ENCODE measurements at regions not wholly inside any gene's neighbourhood (a gene's known extent, or its start where the extent isn't known, plus 50 kb on each side); places are given as distances from the start of the nearest gene placed in this dataset.

DNA sequence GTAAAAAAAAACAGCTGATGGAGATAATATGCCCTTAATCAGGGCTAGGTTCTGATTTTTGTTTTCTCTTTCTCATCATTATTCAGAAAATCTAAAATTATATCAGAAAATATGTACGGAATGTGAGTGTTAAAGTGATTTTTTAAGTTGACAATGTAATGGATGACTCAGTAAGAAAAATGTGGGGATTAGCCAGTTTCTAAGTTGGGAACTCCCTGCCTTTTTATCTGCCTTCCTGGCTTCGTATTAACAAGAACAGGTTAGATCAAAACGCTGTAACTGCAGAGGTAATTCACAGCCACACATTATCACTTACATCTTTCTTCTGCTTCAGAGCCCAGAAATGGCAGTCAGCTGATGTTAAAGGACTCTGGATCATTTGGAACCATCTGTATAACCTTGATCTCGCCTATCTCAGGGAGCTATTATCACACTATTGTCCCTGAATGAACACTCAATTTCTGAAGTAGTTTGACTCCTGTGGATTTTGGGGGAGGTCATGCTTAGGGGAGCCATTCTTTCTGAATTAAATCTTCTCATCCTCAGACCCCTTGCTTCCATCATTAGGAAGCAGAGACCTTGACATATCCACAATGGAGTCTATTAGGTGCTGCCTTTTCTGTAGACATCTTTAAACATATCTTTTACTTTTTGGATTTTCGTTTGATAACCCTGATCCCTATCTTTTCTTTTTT, 135.7 kb upstream of the SLC16A7 start:
- no peaks in the 10 kb centered on the region for H3K4me1 ChIP-seq (ENCODE audit: control insufficient read depth, insufficient read depth, low read length, poor library complexity, severe bottlenecking)
- no peak overlapping the region for H3K27ac ChIP-seq (ENCODE audit: insufficient read depth, low read length, poor library complexity, severe bottlenecking)
- no peaks in the 10 kb centered on the region for H3K27me3 ChIP-seq (replicated peaks; ENCODE audit: control insufficient read depth, insufficient read depth, low read length, poor library complexity, severe bottlenecking)
- H3K4me3 ChIP-seq (ENCODE audit: insufficient read depth, low read depth, low read length, poor library complexity, severe bottlenecking), result no peak overlapping the region
- H3K36me3 ChIP-seq (ENCODE audit: control insufficient read depth, insufficient read depth, low read length), result no peaks in the 10 kb centered on the region
- DNase-seq, result no peak
- no peaks in the 10 kb centered on the region for H3K9me3 ChIP-seq (ENCODE audit: control insufficient read depth, low read length)

DNA sequence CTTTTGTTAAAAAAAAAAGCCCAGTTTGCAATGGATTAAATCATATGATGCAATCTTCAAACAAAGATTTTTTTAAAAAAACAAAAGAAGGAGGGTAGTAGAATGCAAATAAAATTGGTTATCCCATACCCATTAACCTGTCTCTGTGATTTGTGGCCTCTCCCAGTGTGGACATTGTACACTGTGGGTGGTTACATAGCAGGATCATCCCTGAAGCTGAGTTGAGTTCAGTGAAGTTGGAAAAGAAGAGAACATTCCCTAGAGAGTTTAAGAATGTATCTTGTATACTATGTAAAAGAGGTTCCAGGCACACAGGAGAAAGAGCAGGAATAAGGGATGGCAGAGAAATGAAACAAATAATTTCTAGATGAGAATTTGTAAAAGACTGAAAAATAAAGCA, 142.4 kb upstream of the SLC16A7 start:
- DNase-seq, result no peak
- Histone ChIP-seq H3K27me3 (replicated peaks; ENCODE audit: control insufficient read depth, insufficient read depth, low read length, poor library complexity, severe bottlenecking) (no peaks in the 10 kb centered on the region), H3K9me3 (ENCODE audit: control insufficient read depth, low read length) (no peaks in the 10 kb centered on the region), H3K36me3 (ENCODE audit: control insufficient read depth, insufficient read depth, low read length) (no peaks in the 10 kb centered on the region), H3K4me3 (ENCODE audit: insufficient read depth, low read depth, low read length, poor library complexity, severe bottlenecking) (no peak overlapping the region), H3K27ac (ENCODE audit: insufficient read depth, low read length, poor library complexity, severe bottlenecking) (no peak overlapping the region), H3K4me1 (ENCODE audit: control insufficient read depth, insufficient read depth, low read length, poor library complexity, severe bottlenecking) (no peaks in the 10 kb centered on the region)

DNA sequence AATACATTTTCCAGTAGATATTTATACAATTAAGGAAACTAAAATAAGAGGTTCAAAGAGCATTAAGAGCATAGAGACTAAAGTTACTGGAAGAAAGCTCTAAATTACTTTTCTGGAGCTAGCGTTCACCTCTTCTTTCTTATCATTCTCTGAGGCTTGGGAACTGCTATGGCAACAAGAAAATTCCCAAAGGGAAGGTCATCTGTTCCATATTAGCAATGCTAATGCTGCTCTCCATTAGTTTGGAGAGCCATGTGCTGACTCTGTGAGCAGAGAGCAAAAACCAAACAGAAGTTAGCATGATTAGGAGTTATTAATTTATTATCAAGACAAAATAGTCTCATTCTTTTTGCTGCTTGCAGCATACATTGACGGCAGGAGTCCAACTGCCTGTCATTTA, 143.1 kb upstream of the SLC16A7 start:
- Histone ChIP-seq H3K36me3 (ENCODE audit: control insufficient read depth, insufficient read depth, low read length) (no peaks in the 10 kb centered on the region), H3K4me1 (ENCODE audit: control insufficient read depth, insufficient read depth, low read length, poor library complexity, severe bottlenecking) (no peaks in the 10 kb centered on the region), H3K27me3 (replicated peaks; ENCODE audit: control insufficient read depth, insufficient read depth, low read length, poor library complexity, severe bottlenecking) (no peaks in the 10 kb centered on the region), H3K4me3 (ENCODE audit: insufficient read depth, low read depth, low read length, poor library complexity, severe bottlenecking) (no peak overlapping the region), H3K9me3 (ENCODE audit: control insufficient read depth, low read length) (no peaks in the 10 kb centered on the region), H3K27ac (ENCODE audit: insufficient read depth, low read length, poor library complexity, severe bottlenecking) (no peak overlapping the region)
- DNase-seq, result no peak

DNA sequence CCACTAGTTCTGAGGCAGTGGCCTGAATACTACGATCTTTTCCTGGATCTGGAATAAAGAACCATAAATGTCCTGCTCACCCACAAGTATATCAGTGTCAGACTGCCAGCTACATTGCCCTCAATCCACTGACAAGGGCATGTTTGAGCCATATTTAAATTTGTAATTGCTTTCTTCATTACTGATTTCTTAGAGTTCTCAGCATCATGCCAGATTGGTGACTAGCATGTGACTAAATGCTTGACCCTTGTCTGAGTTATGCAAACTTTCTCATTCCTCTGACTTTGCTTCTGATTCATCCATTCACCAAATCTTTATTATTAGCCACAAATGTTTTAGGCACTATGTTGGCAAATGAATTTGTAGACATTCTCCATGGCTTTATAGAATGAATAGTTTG, 143.6 kb upstream of the SLC16A7 start:
- H3K27ac ChIP-seq (ENCODE audit: insufficient read depth, low read length, poor library complexity, severe bottlenecking), result no peak overlapping the region
- no peak overlapping the region for H3K4me3 ChIP-seq (ENCODE audit: insufficient read depth, low read depth, low read length, poor library complexity, severe bottlenecking)
- no peaks in the 10 kb centered on the region for H3K36me3 ChIP-seq (ENCODE audit: control insufficient read depth, insufficient read depth, low read length)
- no peak for DNase-seq
- H3K9me3 ChIP-seq (ENCODE audit: control insufficient read depth, low read length), result no peaks in the 10 kb centered on the region
- no peaks in the 10 kb centered on the region for H3K27me3 ChIP-seq (replicated peaks; ENCODE audit: control insufficient read depth, insufficient read depth, low read length, poor library complexity, severe bottlenecking)
- H3K4me1 ChIP-seq (ENCODE audit: control insufficient read depth, insufficient read depth, low read length, poor library complexity, severe bottlenecking), result no peaks in the 10 kb centered on the region

DNA sequence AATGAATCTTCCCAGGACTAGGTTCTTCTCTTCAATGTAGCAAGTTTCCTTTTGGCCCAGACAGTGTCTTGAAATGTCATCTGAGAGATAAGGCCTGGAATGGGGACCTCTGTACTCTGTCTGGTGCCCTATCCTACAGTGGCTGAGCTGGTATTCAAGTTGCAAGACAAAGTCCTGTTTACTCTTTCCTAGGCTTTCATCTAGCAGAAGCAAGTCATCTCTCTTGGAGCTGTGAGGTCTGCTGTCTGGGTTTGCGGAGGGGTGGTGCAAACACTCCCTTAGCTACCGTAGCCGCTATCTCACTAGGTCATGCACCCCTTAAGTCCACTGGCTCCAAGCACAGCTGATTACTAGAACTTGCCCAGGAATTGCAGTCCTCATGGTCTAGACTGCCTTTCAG, 149.7 kb upstream of the SLC16A7 start:
- Histone ChIP-seq H3K27ac (ENCODE audit: insufficient read depth, low read length, poor library complexity, severe bottlenecking) (no peak overlapping the region), H3K4me1 (ENCODE audit: control insufficient read depth, insufficient read depth, low read length, poor library complexity, severe bottlenecking) (no peaks in the 10 kb centered on the region), H3K9me3 (ENCODE audit: control insufficient read depth, low read length) (peaks cover 7% of the 10 kb centered on the region), H3K4me3 (ENCODE audit: insufficient read depth, low read depth, low read length, poor library complexity, severe bottlenecking) (no peak overlapping the region), H3K36me3 (ENCODE audit: control insufficient read depth, insufficient read depth, low read length) (no peaks in the 10 kb centered on the region), H3K27me3 (replicated peaks; ENCODE audit: control insufficient read depth, insufficient read depth, low read length, poor library complexity, severe bottlenecking) (no peaks in the 10 kb centered on the region)
- no peak for DNase-seq

DNA sequence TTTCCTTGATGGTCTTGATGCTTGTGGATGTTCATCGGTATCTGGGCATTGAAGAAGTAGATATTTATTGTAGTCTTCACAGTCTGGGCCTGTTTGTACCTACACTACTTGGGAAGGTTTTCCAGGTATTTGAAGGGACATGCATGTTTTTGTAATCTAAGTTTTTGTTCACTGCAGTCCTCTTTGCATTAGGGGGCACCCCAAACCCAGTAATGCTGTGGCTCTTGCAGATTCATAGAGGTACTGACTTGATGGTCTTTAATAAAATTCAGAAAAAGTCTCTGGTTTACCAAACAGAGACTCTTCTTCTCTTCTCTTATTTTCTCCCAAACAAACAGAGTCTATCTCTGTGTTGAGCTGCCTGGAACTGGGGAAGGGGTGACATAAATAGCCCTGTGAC, 150.9 kb upstream of the SLC16A7 start:
- Histone ChIP-seq H3K27ac (ENCODE audit: insufficient read depth, low read length, poor library complexity, severe bottlenecking) (no peak overlapping the region), H3K36me3 (ENCODE audit: control insufficient read depth, insufficient read depth, low read length) (no peaks in the 10 kb centered on the region), H3K4me1 (ENCODE audit: control insufficient read depth, insufficient read depth, low read length, poor library complexity, severe bottlenecking) (no peaks in the 10 kb centered on the region), H3K27me3 (replicated peaks; ENCODE audit: control insufficient read depth, insufficient read depth, low read length, poor library complexity, severe bottlenecking) (no peaks in the 10 kb centered on the region), H3K9me3 (ENCODE audit: control insufficient read depth, low read length) (peaks cover 7% of the 10 kb centered on the region), H3K4me3 (ENCODE audit: insufficient read depth, low read depth, low read length, poor library complexity, severe bottlenecking) (no peak overlapping the region)
- DNase-seq, result no peak

DNA sequence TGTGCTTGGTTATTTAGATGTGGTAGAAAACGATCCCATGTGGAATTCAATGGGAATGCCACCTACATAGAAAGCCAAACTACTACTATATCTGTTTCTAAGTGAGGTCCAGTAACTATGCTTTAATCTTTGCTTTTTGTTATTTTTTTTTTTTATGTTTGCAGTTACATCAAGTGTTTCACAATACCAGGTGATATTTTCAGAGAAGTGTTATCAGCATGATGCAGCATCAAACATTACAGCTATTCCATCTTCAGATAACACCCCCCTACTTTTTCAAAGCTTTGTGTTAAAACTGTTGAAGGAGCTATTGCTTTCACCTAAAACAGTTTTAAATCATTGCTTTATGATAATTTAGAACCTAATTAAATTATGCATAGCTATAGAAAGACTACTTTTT, 163.8 kb upstream of the SLC16A7 start:
- Histone ChIP-seq H3K4me3 (ENCODE audit: insufficient read depth, low read depth, low read length, poor library complexity, severe bottlenecking) (no peak overlapping the region), H3K27me3 (replicated peaks; ENCODE audit: control insufficient read depth, insufficient read depth, low read length, poor library complexity, severe bottlenecking) (no peaks in the 10 kb centered on the region), H3K4me1 (ENCODE audit: control insufficient read depth, insufficient read depth, low read length, poor library complexity, severe bottlenecking) (no peaks in the 10 kb centered on the region), H3K36me3 (ENCODE audit: control insufficient read depth, insufficient read depth, low read length) (no peaks in the 10 kb centered on the region), H3K9me3 (ENCODE audit: control insufficient read depth, low read length) (no peaks in the 10 kb centered on the region), H3K27ac (ENCODE audit: insufficient read depth, low read length, poor library complexity, severe bottlenecking) (no peak overlapping the region)
- no peak for DNase-seq

GRCh38 chr12:59431266-59431665, 164.6 kb upstream of the SLC16A7 start:
- no peaks in the 10 kb centered on the region for H3K4me1 ChIP-seq (ENCODE audit: control insufficient read depth, insufficient read depth, low read length, poor library complexity, severe bottlenecking)
- H3K4me3 ChIP-seq (ENCODE audit: insufficient read depth, low read depth, low read length, poor library complexity, severe bottlenecking), result no peak overlapping the region
- H3K27ac ChIP-seq (ENCODE audit: insufficient read depth, low read length, poor library complexity, severe bottlenecking), result no peak overlapping the region
- no peaks in the 10 kb centered on the region for H3K27me3 ChIP-seq (replicated peaks; ENCODE audit: control insufficient read depth, insufficient read depth, low read length, poor library complexity, severe bottlenecking)
- no peaks in the 10 kb centered on the region for H3K36me3 ChIP-seq (ENCODE audit: control insufficient read depth, insufficient read depth, low read length)
- DNase-seq, result no peak
- no peaks in the 10 kb centered on the region for H3K9me3 ChIP-seq (ENCODE audit: control insufficient read depth, low read length)

GRCh38 chr12:59429766-59430165, 166.1 kb upstream of the SLC16A7 start:
- no peak for DNase-seq

DNA sequence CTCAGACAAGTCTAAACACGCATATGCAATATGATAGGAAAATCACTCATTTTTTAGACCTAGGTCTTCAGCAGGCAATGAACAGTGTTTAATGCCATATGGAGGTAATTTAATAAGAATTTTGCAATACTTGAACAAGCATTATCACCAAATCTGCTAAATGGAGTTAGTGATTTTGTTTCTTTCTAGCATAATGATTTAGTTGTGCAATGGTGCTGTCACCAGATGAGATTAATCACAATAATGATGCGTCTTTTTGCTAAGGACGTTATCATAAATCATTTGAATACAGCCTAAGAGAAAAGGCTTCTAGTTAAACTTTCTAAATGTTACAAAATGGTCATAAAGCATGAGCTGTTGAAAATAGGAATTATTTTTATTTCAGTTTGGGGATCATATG, 170.0 kb upstream of the SLC16A7 start:
- no peak overlapping the region for H3K4me3 ChIP-seq (ENCODE audit: insufficient read depth, low read depth, low read length, poor library complexity, severe bottlenecking)
- H3K9me3 ChIP-seq (ENCODE audit: control insufficient read depth, low read length), result no peaks in the 10 kb centered on the region
- no peak overlapping the region for H3K27ac ChIP-seq (ENCODE audit: insufficient read depth, low read length, poor library complexity, severe bottlenecking)
- DNase-seq, result no peak
- no peaks in the 10 kb centered on the region for H3K4me1 ChIP-seq (ENCODE audit: control insufficient read depth, insufficient read depth, low read length, poor library complexity, severe bottlenecking)
- no peaks in the 10 kb centered on the region for H3K27me3 ChIP-seq (replicated peaks; ENCODE audit: control insufficient read depth, insufficient read depth, low read length, poor library complexity, severe bottlenecking)
- no peaks in the 10 kb centered on the region for H3K36me3 ChIP-seq (ENCODE audit: control insufficient read depth, insufficient read depth, low read length)

More at GRCh38 chr12:59429766-59430165, 166.1 kb upstream of the SLC16A7 start:
- Histone ChIP-seq H3K36me3 (ENCODE audit: control insufficient read depth, insufficient read depth, low read length) (no peaks in the 10 kb centered on the region), H3K4me1 (ENCODE audit: control insufficient read depth, insufficient read depth, low read length, poor library complexity, severe bottlenecking) (no peaks in the 10 kb centered on the region), H3K27me3 (replicated peaks; ENCODE audit: control insufficient read depth, insufficient read depth, low read length, poor library complexity, severe bottlenecking) (no peaks in the 10 kb centered on the region), H3K9me3 (ENCODE audit: control insufficient read depth, low read length) (no peaks in the 10 kb centered on the region), H3K4me3 (ENCODE audit: insufficient read depth, low read depth, low read length, poor library complexity, severe bottlenecking) (no peak overlapping the region), H3K27ac (ENCODE audit: insufficient read depth, low read length, poor library complexity, severe bottlenecking) (no peak overlapping the region)

Measured in effector memory CD4-positive, alpha-beta T cell (primary cell).